NOMO-1 treated with dmso at 0.1 percent for 144 hours (cell line): ENCODE measurements at regions not wholly inside any gene's neighbourhood (a gene's known extent, or its start where the extent isn't known, plus 50 kb on each side); places are given as distances from the start of the nearest gene placed in this dataset.

Source experiments
- DNase-seq: peaks from one replicate; lab custom pipeline; 2025; ENCODE audit not compliant: unreplicated experiment; lab: John Stamatoyannopoulos, UW

GRCh38 chr2:196224756-196225155 is 53.4 kb upstream of the STK17B start:
- DNase-seq = no peak

GRCh38 chr2:196225213-196225612 is 53.8 kb upstream of the STK17B start:
- DNase-seq = no peak

GRCh38 chr2:196226058-196226706 is 54.8 kb upstream of the STK17B start:
- DNase-seq = no peak

- no peak for DNase-seq
Observed at GRCh38 chr2:196226707-196227065, 55.3 kb upstream of the STK17B start.

- DNase-seq = no peak
Observed at GRCh38 chr2:196229013-196229412, 57.6 kb upstream of the STK17B start.

- DNase-seq = no peak
Observed at GRCh38 chr2:196230061-196230854, 58.9 kb upstream of the STK17B start.

GRCh38 chr2:196233021-196233804 is 61.8 kb upstream of the STK17B start:
- DNase-seq = no peak

- DNase-seq = no peak
Observed at GRCh38 chr2:196233805-196234475, 62.6 kb upstream of the STK17B start.

- peak; percentile 25 for DNase-seq
Observed at GRCh38 chr2:196234672-196235071, 63.3 kb upstream of the STK17B start.

GRCh38 chr2:196238836-196239380 is 67.5 kb upstream of the STK17B start:
- DNase-seq = no peak

- DNase-seq = peak; percentile 91
Observed at GRCh38 chr2:196239622-196240587, 68.5 kb upstream of the STK17B start.

- no peak for DNase-seq
Observed at GRCh38 chr2:196241175-196241574, 69.8 kb upstream of the STK17B start.

- peak; percentile 89 for DNase-seq
Observed at GRCh38 chr2:196242131-196242620, 70.8 kb upstream of the STK17B start.

- DNase-seq = no peak
Observed at GRCh38 chr2:196244516-196244915, 73.1 kb upstream of the STK17B start.

GRCh38 chr2:196244966-196245365 is 73.6 kb upstream of the STK17B start:
- no peak for DNase-seq

- DNase-seq = no peak
Observed at GRCh38 chr2:196245378-196246140, 74.2 kb upstream of the STK17B start.

- no peak for DNase-seq
Observed at GRCh38 chr2:196247114-196247975, 76.0 kb upstream of the STK17B start.

GRCh38 chr2:196247976-196248280 is 76.5 kb upstream of the STK17B start:
- DNase-seq = no peak
